Testis (tissue), 2 donors: ENCODE measurements at regions not wholly inside any gene's neighbourhood (a gene's known extent, or its start where the extent isn't known, plus 50 kb on each side); places are given as distances from the start of the nearest gene placed in this dataset.

Experiments
- POLR2A ChIP-seq: fragments of 450-650 bp; IDR thresholded peaks from one replicate; pipeline ENCODE4 v1.6.1; 2017; ENCODE audit warnings: antibody characterized with exemption, mild to moderate bottlenecking, moderate library complexity
- TF ChIP-seq, protein P1 (sequence below), 3 experiments: fragments of 450-650 bp in 2 of 3; fragments of 200-600 bp in 1 of 3; sonication (generic) in 1 of 3; IDR thresholded peaks; one replicate each; pipeline ENCODE4 v1.5.1; 2016 to 2019; ENCODE audit warnings: antibody characterized with exemption in 3 of 3, mild to moderate bottlenecking in 2 of 3, moderate library complexity in 1 of 3

DNA sequence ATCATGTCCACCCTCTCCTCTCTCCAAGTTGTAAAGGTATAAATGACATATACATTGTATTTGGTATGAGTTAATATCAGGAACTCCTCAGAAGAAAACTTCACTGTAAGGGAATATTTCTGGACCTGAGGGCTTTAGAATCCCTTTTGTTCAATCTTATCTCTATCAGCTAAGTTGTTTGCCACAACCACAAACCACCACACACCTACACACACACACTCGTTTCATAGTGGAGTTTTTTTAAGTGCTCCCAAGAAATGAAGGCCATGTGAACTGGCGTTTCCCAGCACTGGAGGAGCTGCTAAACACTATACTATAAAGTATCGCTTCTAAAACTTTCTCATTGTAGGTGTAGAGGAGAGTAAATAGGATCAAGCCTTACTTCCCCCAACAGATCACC, 64.8 kb upstream of the GHITM start:
- TF ChIP-seq, protein P1, sequence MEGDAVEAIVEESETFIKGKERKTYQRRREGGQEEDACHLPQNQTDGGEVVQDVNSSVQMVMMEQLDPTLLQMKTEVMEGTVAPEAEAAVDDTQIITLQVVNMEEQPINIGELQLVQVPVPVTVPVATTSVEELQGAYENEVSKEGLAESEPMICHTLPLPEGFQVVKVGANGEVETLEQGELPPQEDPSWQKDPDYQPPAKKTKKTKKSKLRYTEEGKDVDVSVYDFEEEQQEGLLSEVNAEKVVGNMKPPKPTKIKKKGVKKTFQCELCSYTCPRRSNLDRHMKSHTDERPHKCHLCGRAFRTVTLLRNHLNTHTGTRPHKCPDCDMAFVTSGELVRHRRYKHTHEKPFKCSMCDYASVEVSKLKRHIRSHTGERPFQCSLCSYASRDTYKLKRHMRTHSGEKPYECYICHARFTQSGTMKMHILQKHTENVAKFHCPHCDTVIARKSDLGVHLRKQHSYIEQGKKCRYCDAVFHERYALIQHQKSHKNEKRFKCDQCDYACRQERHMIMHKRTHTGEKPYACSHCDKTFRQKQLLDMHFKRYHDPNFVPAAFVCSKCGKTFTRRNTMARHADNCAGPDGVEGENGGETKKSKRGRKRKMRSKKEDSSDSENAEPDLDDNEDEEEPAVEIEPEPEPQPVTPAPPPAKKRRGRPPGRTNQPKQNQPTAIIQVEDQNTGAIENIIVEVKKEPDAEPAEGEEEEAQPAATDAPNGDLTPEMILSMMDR (IDR thresholded peaks at IDR 0.05), result no peak
- no peak for TF ChIP-seq POLR2A
